ENCODE measurements at regions not wholly inside any gene's neighbourhood (a gene's known extent, or its start where the extent isn't known, plus 50 kb on each side); places are given as distances from the start of the nearest gene placed in this dataset.
A peak's percentile ranks its signal among the peaks of the same experiment; 100 is the strongest.

- H3K4me1 ChIP-seq = no peaks in the 10 kb centered on the region
Observed at GRCh38 chr3:117626577-117626976, 917.0 kb downstream of the TUSC7 start.

GRCh38 chr3:117628823-117629291 lies 919.3 kb downstream of the TUSC7 start:
- Histone ChIP-seq H3K27ac (no peak overlapping the region), H3K9ac (no peak overlapping the region)
- no peak for TF ChIP-seq CTCF (IDR thresholded peaks at IDR 0.05)

More at GRCh38 chr3:117626577-117626976, 917.0 kb downstream of the TUSC7 start:
- H3K79me2 ChIP-seq = no peaks in the 10 kb centered on the region
- H2AFZ ChIP-seq = no peak overlapping the region
- H3K27ac ChIP-seq = no peak overlapping the region
- no peak overlapping the region for H3K9ac ChIP-seq
- no peak overlapping the region for H3K4me3 ChIP-seq (ENCODE audit: low read depth, low read length)
- no peak for TF ChIP-seq CTCF (IDR thresholded peaks at IDR 0.05)
- no peaks in the 10 kb centered on the region for H3K36me3 ChIP-seq (ENCODE audit: control insufficient read depth, insufficient read depth, low read length)
- H3K9me3 ChIP-seq (ENCODE audit: control insufficient read depth, low read length) = peaks cover 3% of the 10 kb centered on the region
- no peak overlapping the region for H3K4me2 ChIP-seq (ENCODE audit: low read length)
- H3K27me3 ChIP-seq (ENCODE audit: control insufficient read depth, insufficient read depth, low read length) = no peaks in the 10 kb centered on the region

DNA sequence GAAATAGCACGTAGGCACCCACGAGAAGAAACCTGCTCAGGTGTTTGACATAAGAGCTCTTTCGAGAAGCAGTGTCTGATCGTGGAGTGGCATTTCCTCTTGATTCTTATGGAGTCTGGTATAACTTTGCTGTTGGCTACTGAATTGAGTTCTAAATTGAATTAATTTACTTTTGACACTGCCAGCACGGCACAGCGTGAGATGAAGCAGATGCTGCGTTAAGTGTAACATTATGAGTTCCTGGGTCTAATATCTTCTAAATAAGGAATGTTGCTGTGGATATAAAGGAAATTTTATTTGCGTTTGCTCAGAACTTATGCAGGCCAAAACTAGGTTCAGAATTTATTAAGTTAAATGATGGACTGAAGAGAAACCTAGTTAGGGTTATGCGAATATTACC lies 919.9 kb downstream of the TUSC7 start:
- no peaks in the 10 kb centered on the region for H3K27me3 ChIP-seq (ENCODE audit: control insufficient read depth, insufficient read depth, low read length)
- no peak overlapping the region for H2AFZ ChIP-seq
- H3K4me2 ChIP-seq (ENCODE audit: low read length) = peak overlapping the region; percentile 4
- no peak overlapping the region for H3K4me3 ChIP-seq (ENCODE audit: low read depth, low read length)
- no peaks in the 10 kb centered on the region for H3K79me2 ChIP-seq
- no peaks in the 10 kb centered on the region for H3K36me3 ChIP-seq (ENCODE audit: control insufficient read depth, insufficient read depth, low read length)
- no peak for TF ChIP-seq CTCF (IDR thresholded peaks at IDR 0.05)
- no peaks in the 10 kb centered on the region for H3K4me1 ChIP-seq
- no peak overlapping the region for H3K9ac ChIP-seq
- H3K9me3 ChIP-seq (ENCODE audit: control insufficient read depth, low read length) = peaks cover 3% of the 10 kb centered on the region
- no peak overlapping the region for H3K27ac ChIP-seq

More at GRCh38 chr3:117628823-117629291, 919.3 kb downstream of the TUSC7 start:
- Histone ChIP-seq H2AFZ (no peak overlapping the region), H3K4me3 (ENCODE audit: low read depth, low read length) (no peak overlapping the region), H3K79me2 (no peaks in the 10 kb centered on the region), H3K36me3 (ENCODE audit: control insufficient read depth, insufficient read depth, low read length) (no peaks in the 10 kb centered on the region), H3K4me1 (no peaks in the 10 kb centered on the region), H3K4me2 (ENCODE audit: low read length) (peak overlapping the region; percentile 4), H3K27me3 (ENCODE audit: control insufficient read depth, insufficient read depth, low read length) (no peaks in the 10 kb centered on the region), H3K9me3 (ENCODE audit: control insufficient read depth, low read length) (peaks cover 3% of the 10 kb centered on the region)

GRCh38 chr3:117630469-117630868 lies 920.9 kb downstream of the TUSC7 start:
- Histone ChIP-seq H3K27me3 (ENCODE audit: control insufficient read depth, insufficient read depth, low read length) (no peaks in the 10 kb centered on the region), H3K4me1 (no peaks in the 10 kb centered on the region), H3K27ac (no peak overlapping the region), H3K36me3 (ENCODE audit: control insufficient read depth, insufficient read depth, low read length) (no peaks in the 10 kb centered on the region), H3K4me3 (ENCODE audit: low read depth, low read length) (no peak overlapping the region), H3K4me2 (ENCODE audit: low read length) (no peak overlapping the region), H3K9ac (no peak overlapping the region), H3K79me2 (no peaks in the 10 kb centered on the region), H2AFZ (no peak overlapping the region), H3K9me3 (ENCODE audit: control insufficient read depth, low read length) (peaks cover 3% of the 10 kb centered on the region)
- TF ChIP-seq CTCF (IDR thresholded peaks at IDR 0.05) = no peak

GRCh38 chr3:117630885-117631284 lies 921.3 kb downstream of the TUSC7 start:
- Histone ChIP-seq H3K4me3 (ENCODE audit: low read depth, low read length) (no peak overlapping the region), H3K79me2 (no peaks in the 10 kb centered on the region), H3K27me3 (ENCODE audit: control insufficient read depth, insufficient read depth, low read length) (no peaks in the 10 kb centered on the region), H3K27ac (no peak overlapping the region), H3K4me2 (ENCODE audit: low read length) (no peak overlapping the region), H3K4me1 (no peaks in the 10 kb centered on the region), H2AFZ (no peak overlapping the region), H3K36me3 (ENCODE audit: control insufficient read depth, insufficient read depth, low read length) (no peaks in the 10 kb centered on the region), H3K9ac (no peak overlapping the region), H3K9me3 (ENCODE audit: control insufficient read depth, low read length) (peaks cover 3% of the 10 kb centered on the region)
- no peak for TF ChIP-seq CTCF (IDR thresholded peaks at IDR 0.05)

All from parathyroid adenoma (tissue), 2 donors.